GM12874 (cell line): ENCODE measurements at regions not wholly inside any gene's neighbourhood (a gene's known extent, or its start where the extent isn't known, plus 50 kb on each side); places are given as distances from the start of the nearest gene placed in this dataset.

Source experiments
- CTCF ChIP-seq: IDR thresholded peaks from 2 replicates; pipeline ENCODE4 v1.5.1; 2011; ENCODE audit warnings: low read depth, mild to moderate bottlenecking, control low read depth, low read length, moderate library complexity; ENCODE audit not compliant: insufficient read depth

- no peak for TF ChIP-seq CTCF
These were observed 200.7 kb upstream of the TNP1 start for GRCh38 chr2:217060516-217060915.

- TF ChIP-seq CTCF, result no peak
These were observed 199.2 kb upstream of the TNP1 start for GRCh38 chr2:217058791-217059755.

GRCh38 chr2:217057773-217058172 is 197.9 kb upstream of the TNP1 start:
- TF ChIP-seq CTCF, result no peak

- no peak for TF ChIP-seq CTCF
These were observed 195.8 kb upstream of the TNP1 start for GRCh38 chr2:217055624-217056023.

- TF ChIP-seq CTCF, result no peak
These were observed 194.9 kb upstream of the TNP1 start for GRCh38 chr2:217054791-217055190.

GRCh38 chr2:217052856-217053577 is 193.2 kb upstream of the TNP1 start:
- no peak for TF ChIP-seq CTCF

- TF ChIP-seq CTCF, result no peak
These were observed 191.6 kb upstream of the TNP1 start for GRCh38 chr2:217051416-217051815.
